ENCODE measurements at regions not wholly inside any gene's neighbourhood (a gene's known extent, or its start where the extent isn't known, plus 50 kb on each side); places are given as distances from the start of the nearest gene placed in this dataset.

- TF ChIP-seq ZNF207 (IDR thresholded peaks at IDR 0.05; ENCODE audit: borderline replicate concordance) = no peak
- no peak for TF ChIP-seq KDM4B (CRISPR knock-in tag; IDR thresholded peaks at IDR 0.05)
- no peak for TF ChIP-seq ZNF276 (CRISPR knock-in tag; IDR thresholded peaks at IDR 0.05; ENCODE audit: low read depth)
- no peak for TF ChIP-seq PLRG1 (conservative IDR thresholded peaks at IDR 0.05)
- TF ChIP-seq ZSCAN30 (CRISPR knock-in tag; IDR thresholded peaks at IDR 0.05) = no peak
- TF ChIP-seq EEA1 (CRISPR knock-in tag; IDR thresholded peaks at IDR 0.05; ENCODE audit: borderline replicate concordance) = no peak
- TF ChIP-seq ZNF577 (CRISPR knock-in tag; IDR thresholded peaks at IDR 0.05; ENCODE audit: borderline replicate concordance, low read depth) = no peak
- no peak for TF ChIP-seq TRAFD1 (CRISPR knock-in tag; IDR thresholded peaks at IDR 0.05; ENCODE audit: borderline replicate concordance)
- TF ChIP-seq HDAC6 (IDR thresholded peaks at IDR 0.05; ENCODE audit: low read depth, low read length) = no peak
- TF ChIP-seq ZNF256 (CRISPR knock-in tag; conservative IDR thresholded peaks at IDR 0.05) = no peak
- TF ChIP-seq HDAC2 (CRISPR knock-in tag; IDR thresholded peaks at IDR 0.05) = peak; percentile 91
- TF ChIP-seq RAD21 (CRISPR knock-in tag; IDR thresholded peaks at IDR 0.05) = no peak
- no peak for TF ChIP-seq TAF1 (CRISPR knock-in tag; IDR thresholded peaks at IDR 0.05)
- no peak for TF ChIP-seq JARID2 (CRISPR knock-in tag; IDR thresholded peaks at IDR 0.05; ENCODE audit: insufficient replicate concordance)
- no peak for TF ChIP-seq KIAA2018 (CRISPR knock-in tag; IDR thresholded peaks at IDR 0.05; ENCODE audit: borderline replicate concordance)
These were observed 232.0 kb upstream of the ANKRD55 start (continued) for GRCh38 chr5:56464935-56465768.

All from HepG2 (cell line).